AG10803 (cell line): ENCODE measurements at regions not wholly inside any gene's neighbourhood (a gene's known extent, or its start where the extent isn't known, plus 50 kb on each side); places are given as distances from the start of the nearest gene placed in this dataset.
A peak's percentile ranks its signal among the peaks of the same experiment; 100 is the strongest.

Source experiments
- DNase-seq: peaks from one replicate; pipeline ENCODE4 v3.0.0; 2010; ENCODE audit warnings: low read depth
- H3K4me3 ChIP-seq: 2 replicates; pipeline ENCODE4 v1.5.1; 2011; ENCODE audit warnings: mild to moderate bottlenecking, low read length, control low read depth
- CTCF ChIP-seq: conservative IDR thresholded peaks from 2 replicates; pipeline ENCODE4 v1.5.1; 2011; ENCODE audit warnings: mild to moderate bottlenecking, low read length, control low read depth, inconsistent platforms

GRCh38 chr21:38937844-38938243 is 132.1 kb downstream of the ETS2 start:
- no peak for DNase-seq
- no peak overlapping the region for H3K4me3 ChIP-seq

GRCh38 chr21:38937286-38937790 is 131.6 kb downstream of the ETS2 start:
- no peak for DNase-seq
- TF ChIP-seq CTCF, result no peak
- no peak overlapping the region for H3K4me3 ChIP-seq

More at GRCh38 chr21:38937844-38938243, 132.1 kb downstream of the ETS2 start:
- TF ChIP-seq CTCF, result no peak

- no peak overlapping the region for H3K4me3 ChIP-seq
- TF ChIP-seq CTCF, result no peak
- DNase-seq, result no peak
These were observed 130.5 kb downstream of the ETS2 start for GRCh38 chr21:38936240-38936639.

GRCh38 chr21:38933731-38934130 is 128.0 kb downstream of the ETS2 start:
- H3K4me3 ChIP-seq, result no peak overlapping the region
- no peak for TF ChIP-seq CTCF
- no peak for DNase-seq

GRCh38 chr21:38931291-38931690 is 125.6 kb downstream of the ETS2 start:
- no peak overlapping the region for H3K4me3 ChIP-seq
- DNase-seq, result no peak
- no peak for TF ChIP-seq CTCF

GRCh38 chr21:38930853-38931252 is 125.1 kb downstream of the ETS2 start:
- DNase-seq, result peak; percentile 72
- no peak overlapping the region for H3K4me3 ChIP-seq
- TF ChIP-seq CTCF, result no peak

- no peak for DNase-seq
- H3K4me3 ChIP-seq, result no peak overlapping the region
- no peak for TF ChIP-seq CTCF
These were observed 124.3 kb downstream of the ETS2 start for GRCh38 chr21:38930066-38930465.
